ENCODE measurements at regions not wholly inside any gene's neighbourhood (a gene's known extent, or its start where the extent isn't known, plus 50 kb on each side); places are given as distances from the start of the nearest gene placed in this dataset.

DNA sequence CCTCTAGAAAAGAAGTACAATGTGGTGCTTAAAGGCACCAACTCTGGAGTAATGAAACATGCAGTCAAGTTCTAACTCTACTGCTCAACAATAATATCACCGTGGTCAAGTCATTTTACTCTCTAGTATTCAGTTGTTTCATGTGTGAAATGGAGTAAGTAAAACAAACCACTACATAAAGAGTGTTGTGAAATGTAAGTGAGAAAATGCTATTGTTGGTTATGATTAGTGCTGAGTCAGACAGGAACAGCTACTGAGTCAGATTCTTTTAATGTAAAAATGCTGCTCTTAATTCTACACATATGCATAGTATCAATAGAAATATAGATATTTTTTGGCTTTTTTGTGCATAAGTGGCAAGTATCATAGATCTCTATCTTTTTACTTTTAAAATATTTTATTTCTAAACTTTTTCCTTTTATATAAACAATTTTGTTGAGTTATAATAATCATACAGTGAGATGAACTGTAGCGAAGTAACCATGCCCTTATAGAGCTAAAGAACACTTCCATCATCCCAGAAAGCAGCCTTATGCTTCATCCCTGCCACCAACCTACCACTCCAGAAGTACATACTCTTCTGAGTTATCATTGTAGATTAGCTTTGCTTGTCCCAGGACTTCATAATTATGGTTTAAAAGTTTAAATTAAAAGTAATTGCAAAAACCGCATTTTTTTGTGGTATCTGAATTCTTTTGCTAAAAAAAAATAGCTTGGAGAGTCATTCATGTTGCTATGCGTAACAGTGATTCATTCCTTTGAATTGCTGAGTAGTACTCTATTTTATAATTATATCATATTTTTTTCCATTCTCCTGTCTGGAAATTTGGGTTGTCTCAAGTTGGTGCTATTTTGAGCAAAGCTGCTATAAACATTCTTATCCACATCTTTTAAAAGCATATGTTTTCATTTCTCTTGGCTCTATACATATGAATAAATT is 548.2 kb upstream of the CLINT1 start:
- no peak for DNase-seq
- in situ Hi-C loops (cut with HindIII; ENCODE audit: low pct_ligation_motif_present, low pct_unique_long_range_greater_than_20kb, low sequenced_read_pairs) = no loop called here

DNA sequence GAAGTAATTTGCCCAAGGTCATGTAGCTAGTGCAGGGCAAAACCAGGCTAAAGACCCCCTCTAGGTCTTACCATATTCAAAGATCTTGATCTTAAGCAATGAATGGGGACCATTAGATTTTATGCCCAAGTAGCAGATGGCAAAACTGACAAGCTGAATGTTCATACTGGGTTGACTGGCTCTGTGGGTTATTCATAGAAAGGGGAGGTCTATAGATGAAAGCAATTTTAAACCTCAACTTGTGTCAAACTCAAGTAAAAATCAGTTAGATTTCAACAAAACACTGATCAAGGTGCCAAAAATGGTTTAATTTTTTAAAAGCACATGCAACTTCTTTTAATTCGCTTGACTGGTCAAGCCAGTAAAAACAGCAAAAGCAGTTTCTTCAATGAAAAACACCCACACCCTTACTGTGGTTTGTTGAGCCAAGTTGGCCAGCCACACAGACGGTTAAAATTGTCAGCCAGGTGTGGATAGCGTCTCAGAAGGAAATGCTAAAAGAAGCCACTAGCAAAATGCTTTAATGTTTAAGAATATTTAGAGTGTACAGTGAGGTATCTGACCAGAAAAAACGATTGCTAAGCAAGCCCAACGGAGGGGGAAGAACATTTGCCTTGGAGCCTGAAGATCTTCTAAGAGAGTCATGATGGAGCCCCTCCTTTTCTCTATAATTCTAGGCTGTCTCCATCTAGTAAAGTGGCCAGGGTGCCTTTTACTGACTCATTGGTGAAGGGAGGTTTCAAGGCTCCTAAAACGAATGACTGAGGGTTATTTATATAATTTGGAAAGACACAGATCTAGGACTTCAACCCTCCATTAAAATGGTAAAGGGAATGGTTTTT is 539.6 kb upstream of the CLINT1 start:
- DNase-seq = no peak
- in situ Hi-C loops (cut with HindIII; ENCODE audit: low pct_ligation_motif_present, low pct_unique_long_range_greater_than_20kb, low sequenced_read_pairs) = no loop called here

DNA sequence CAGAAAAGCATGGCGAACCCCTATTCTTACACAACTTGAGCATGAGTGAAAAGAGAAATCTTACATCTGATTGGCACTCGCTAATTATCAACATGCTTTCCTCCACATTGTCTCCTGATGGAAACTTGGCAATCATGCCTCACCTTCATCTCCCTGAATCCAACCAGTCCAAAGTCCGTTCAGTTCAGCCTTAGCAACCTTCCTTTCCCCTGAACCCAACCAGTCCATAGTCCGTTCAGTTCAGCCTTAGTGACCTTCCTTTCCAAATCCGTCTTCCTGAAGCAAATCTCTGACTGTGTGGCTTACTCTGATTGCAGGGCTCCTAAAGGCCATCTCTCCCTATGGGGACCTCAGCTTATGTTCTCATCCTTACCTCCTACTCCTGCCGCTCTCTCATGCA is 538.3 kb upstream of the CLINT1 start:
- in situ Hi-C loops (cut with HindIII; ENCODE audit: low pct_ligation_motif_present, low pct_unique_long_range_greater_than_20kb, low sequenced_read_pairs) = no loop called here
- no peak for DNase-seq

DNA sequence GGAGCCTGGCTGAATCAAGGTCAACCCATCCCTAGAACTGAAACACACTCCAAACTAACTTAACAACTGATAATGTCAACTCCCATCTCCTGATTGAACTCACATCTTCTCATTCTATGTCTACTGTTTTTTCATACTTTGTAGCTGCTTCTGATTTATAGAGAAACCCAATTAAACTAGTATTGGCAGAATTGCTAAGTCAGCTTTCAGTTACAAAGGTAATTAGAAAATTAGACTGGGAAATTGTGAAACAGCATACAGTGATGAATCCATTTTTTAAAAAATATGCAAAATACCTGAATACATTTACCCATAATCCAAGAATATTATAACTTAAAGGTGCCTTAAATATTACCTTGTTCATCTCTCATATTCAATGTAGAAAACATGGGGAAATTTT is 535.2 kb upstream of the CLINT1 start:
- DNase-seq = no peak
- in situ Hi-C loops (cut with HindIII; ENCODE audit: low pct_ligation_motif_present, low pct_unique_long_range_greater_than_20kb, low sequenced_read_pairs) = no loop called here

DNA sequence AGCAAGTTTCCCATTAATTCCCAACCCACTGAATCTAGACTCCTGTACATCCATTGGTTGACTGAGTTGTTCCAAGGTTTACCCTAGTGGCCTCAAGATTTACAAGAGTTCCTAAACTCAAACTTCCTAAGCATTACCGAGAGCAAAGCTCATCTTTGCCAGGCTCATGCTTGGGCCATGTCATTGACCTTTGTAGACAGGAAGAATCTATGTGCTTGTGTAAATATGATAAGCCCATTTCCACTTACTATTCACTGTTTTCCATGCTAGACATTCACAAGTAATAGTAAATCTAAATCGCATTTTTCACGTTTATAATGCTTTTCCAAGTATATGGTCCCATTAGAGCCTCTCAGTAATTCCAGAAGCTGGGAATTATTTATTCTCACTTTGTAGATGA is 534.5 kb upstream of the CLINT1 start:
- in situ Hi-C loops (cut with HindIII; ENCODE audit: low pct_ligation_motif_present, low pct_unique_long_range_greater_than_20kb, low sequenced_read_pairs) = no loop called here

DNA sequence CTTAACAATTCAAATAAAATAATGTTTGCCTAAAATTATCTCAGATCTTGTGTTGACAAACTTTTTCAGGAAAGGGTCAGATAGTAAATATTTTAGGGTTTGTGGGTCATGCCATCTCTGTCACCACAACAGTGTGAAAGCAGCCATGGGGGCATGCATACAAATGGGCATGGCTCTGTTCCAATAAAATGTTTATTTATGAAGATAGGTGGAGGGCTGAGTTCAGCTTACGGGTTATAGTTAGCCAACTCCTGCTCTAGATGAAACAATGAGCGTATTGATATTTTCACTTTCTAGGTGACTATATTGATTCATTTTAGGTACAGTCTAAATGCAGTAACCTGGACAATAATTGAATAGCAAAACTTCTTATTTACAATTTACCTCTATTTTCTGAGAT is 533.8 kb upstream of the CLINT1 start:
- DNase-seq = no peak
- in situ Hi-C loops (cut with HindIII; ENCODE audit: low pct_ligation_motif_present, low pct_unique_long_range_greater_than_20kb, low sequenced_read_pairs) = no loop called here

More for the DNA sequence above, 534.5 kb upstream of the CLINT1 start:
- no peak for DNase-seq

DNA sequence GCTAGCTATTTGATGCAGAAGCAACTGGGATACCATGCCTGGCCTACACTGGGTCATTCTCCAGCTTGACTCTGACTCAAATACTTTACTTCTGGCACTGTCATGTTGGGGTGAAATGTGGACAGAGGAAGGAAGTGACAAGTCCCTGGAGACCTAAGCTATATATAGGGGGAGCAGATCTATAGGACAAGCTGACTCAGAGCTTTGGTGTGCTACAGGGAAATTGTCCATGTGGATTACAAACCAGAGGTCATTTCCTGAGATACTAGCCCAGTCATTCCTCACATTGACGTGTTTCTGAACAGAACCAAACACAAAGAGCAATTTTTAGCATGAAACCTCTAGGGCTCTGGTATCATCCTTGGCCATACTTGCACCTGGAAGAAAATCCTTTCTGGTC is 531.6 kb upstream of the CLINT1 start:
- in situ Hi-C loops (cut with HindIII; ENCODE audit: low pct_ligation_motif_present, low pct_unique_long_range_greater_than_20kb, low sequenced_read_pairs) = no loop called here
- DNase-seq = no peak

DNA sequence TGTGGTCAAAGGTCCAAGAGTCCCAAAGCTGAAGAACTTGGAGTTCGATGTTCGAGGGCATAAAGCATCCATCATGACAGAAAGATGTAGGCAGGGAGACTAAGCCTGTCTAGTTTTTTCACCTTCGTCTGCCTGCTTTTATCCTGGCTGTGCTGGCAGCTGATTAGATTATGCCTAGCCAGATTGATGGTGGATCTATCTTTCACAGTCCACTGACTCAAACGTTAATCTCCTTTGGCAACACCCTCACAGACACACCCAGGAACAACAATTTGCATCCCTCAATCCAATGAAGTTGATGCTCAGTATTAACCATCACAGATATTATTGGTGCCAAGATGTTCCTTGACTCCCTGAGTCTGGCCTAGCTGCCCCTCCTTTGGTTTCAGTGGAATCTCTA is 530.8 kb upstream of the CLINT1 start:
- no peak for DNase-seq
- in situ Hi-C loops (cut with HindIII; ENCODE audit: low pct_ligation_motif_present, low pct_unique_long_range_greater_than_20kb, low sequenced_read_pairs) = no loop called here

DNA sequence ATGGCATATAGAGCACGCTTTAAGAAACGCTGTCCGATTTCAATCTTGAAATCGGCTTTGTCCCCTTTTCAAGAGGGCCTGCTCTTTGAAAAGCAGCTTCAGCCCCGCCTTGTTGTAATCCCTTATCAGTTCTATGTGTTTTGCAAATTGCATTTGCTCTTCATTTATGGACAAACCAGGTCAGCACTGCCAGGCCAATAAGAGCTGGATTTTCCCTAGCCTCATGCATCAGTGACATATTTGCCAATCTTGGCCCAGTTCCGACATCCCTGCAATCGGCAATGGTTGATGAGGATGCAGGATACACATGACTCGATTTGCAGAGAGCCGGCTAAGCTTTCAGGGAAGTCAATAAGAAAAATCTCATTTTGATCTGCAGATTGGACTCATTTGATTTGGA is 529.1 kb upstream of the CLINT1 start:
- in situ Hi-C loops (cut with HindIII; ENCODE audit: low pct_ligation_motif_present, low pct_unique_long_range_greater_than_20kb, low sequenced_read_pairs) = no loop called here
- no peak for DNase-seq

DNA sequence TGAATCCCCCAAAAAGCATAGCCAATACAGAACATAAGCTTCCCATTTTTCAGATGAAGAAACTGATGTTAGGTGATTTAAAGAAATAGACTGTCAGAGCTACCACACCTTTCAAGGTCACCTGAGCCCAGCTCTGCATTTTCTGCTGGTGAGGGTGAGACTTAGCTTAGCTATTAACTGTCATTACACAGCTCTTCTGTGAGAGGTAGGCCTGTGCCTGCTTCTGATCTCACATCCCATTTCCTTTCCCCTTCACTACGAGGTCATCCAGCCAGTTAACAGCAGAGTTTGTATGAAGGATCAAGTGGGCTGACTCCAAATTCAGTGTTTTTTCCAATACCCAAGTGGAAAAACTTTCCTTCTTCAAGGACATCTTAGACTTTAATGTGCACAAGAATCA is 528.6 kb upstream of the CLINT1 start:
- in situ Hi-C loops (cut with HindIII; ENCODE audit: low pct_ligation_motif_present, low pct_unique_long_range_greater_than_20kb, low sequenced_read_pairs) = no loop called here

DNA sequence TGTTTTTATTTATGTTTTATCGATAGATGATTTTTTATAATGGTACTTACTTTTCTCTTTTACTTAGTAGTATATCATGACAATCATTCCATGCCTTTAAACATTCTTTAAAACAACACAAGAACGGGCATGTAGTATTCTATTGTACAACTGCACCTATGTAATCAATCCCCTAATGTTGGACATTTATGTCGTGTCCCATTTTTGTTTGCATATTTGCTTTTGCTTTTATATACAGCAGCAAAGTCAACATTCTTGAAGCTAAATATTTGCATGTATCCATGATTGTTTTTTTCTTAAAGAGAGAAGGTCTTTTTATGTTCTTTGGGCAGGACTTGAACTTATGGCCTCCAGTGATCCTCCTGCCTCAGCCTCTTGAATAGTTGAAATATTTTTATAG is 527.0 kb upstream of the CLINT1 start:
- no peak for DNase-seq
- in situ Hi-C loops (cut with HindIII; ENCODE audit: low pct_ligation_motif_present, low pct_unique_long_range_greater_than_20kb, low sequenced_read_pairs) = no loop called here

More for the DNA sequence above, 528.6 kb upstream of the CLINT1 start:
- DNase-seq = no peak

DNA sequence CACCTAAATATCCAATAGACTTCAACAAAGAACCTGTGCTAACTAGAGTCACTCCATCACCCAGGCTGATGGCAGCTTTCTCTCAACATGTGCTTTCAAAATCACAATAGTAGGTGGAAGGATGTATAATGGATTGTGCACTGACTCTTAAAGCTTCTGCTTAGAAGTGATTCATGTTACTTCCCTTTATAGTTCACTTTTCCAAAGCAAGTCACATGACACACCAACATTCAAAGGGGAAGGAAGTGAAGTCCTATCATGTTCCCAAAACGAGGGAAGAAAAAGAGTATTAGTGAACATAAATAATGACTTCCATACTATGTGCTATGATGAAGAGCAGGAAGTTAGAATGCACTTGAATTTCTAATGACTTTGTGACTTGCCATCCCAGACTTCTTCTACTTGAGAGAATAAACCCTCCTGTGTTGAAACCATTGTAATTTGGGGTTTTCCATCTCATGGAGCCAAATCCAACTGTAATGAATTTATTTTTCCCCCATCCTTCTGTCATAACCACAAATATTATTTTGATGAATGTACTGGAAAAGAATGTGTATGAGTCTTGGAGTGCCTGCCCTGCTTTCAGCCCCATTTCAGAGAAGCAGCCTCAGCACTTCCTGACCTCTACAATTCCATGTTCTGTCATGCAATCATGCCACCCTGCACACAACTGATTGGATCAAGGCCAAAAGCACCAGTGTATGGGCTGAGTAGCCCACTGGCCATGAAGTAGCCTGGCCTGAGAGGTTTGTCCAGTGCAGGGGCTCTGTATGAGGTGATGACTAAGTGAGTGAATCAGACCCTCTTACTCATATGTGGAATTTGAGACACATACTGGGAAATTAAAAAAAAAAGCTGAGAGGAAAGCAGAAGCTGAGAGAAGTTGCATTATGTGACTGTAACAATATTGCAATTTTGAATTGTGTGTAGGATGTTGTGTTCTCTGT is 525.9 kb upstream of the CLINT1 start:
- in situ Hi-C loops (cut with HindIII; ENCODE audit: low pct_ligation_motif_present, low pct_unique_long_range_greater_than_20kb, low sequenced_read_pairs) = no loop called here
- peak; percentile 76 for DNase-seq

DNA sequence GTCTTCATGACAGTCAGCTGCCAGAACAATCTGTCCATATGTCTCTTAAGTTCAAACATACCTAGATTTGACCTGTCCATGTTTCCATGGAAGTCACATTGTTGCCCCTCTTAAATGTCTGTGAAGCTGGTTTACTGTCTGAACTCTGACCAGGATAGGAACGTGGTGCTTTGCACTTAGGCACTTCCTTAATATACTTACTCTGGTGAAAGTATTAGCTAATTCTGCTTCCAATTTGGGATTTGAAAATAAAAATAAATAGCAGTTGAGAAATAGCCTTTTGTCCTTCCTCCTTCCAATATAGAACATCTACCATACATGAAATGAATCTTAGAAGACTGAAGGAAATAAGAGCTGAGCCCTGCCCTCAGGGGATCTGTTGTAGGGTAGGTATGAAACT is 524.5 kb upstream of the CLINT1 start:
- no peak for DNase-seq
- in situ Hi-C loops (cut with HindIII; ENCODE audit: low pct_ligation_motif_present, low pct_unique_long_range_greater_than_20kb, low sequenced_read_pairs) = no loop called here

DNA sequence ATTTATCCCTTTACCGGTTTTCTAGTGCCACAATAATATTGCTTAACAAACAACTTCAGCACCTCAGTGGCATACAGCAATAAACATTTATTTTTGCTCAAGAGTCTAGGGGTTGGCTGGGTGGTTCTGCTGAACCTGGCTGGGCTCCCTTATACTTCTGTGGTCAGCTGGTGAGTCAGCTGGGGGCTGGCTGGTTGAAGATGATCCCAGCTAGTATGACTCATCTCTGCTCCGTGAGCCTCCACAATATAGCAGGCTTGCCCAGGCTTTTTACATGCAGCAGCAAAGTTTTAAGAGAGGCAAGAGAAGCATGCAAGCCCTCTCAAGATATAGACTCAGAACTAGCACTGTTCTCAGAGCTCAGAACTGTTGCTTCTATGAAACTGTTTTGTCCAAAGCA is 523.5 kb upstream of the CLINT1 start:
- peak; percentile 87 for DNase-seq

DNA sequence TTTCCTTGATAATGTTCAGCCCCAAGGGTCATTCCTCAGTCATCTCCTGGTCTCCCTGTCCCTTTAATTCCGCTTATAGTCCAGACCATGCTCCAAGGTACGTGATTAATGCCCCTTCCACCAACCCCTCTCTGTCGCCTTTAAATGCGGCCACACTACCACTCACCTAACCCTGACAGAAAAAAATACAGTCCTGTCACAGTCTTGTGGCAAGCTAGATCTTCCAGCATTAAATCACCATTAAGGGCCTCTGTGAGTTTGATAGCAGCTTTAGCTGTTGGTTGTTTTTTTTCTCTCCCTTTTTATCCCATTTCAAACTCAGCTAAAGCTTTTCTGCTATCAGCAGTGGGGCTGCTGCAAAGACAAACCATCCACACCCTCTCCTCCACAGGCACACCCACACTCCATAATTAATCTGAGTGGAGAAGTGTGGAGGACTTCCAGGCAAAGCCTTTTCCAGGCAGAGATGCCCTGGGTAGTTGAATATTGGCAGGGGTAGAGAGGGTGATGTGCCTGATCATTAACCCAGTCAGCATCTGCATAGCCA is 522.7 kb upstream of the CLINT1 start:
- in situ Hi-C loops (cut with HindIII; ENCODE audit: low pct_ligation_motif_present, low pct_unique_long_range_greater_than_20kb, low sequenced_read_pairs) = no loop called here
- DNase-seq = no peak

More for the DNA sequence above, 523.5 kb upstream of the CLINT1 start:
- in situ Hi-C loops (cut with HindIII; ENCODE audit: low pct_ligation_motif_present, low pct_unique_long_range_greater_than_20kb, low sequenced_read_pairs) = no loop called here

DNA sequence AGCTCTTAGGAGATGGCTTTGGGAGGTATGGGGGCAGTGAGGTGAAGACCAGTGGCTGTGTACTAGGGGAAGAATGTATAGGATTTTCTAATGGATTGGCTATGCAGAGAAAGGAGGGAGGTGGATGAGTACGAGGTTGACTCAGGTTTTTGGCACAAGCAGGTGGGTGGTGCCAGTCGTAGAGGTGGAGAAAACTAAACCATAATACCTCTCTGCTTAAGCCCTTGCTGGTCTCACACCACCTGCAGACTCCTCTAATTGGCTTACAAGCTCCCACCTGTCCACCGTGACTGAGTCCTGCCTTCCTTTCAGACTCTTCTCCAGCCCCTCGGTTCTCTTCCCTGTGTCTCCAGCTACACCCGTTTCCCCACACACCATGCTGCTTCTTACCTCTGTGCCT is 521.7 kb upstream of the CLINT1 start:
- in situ Hi-C loops (cut with HindIII; ENCODE audit: low pct_ligation_motif_present, low pct_unique_long_range_greater_than_20kb, low sequenced_read_pairs) = no loop called here
- no peak for DNase-seq

DNA sequence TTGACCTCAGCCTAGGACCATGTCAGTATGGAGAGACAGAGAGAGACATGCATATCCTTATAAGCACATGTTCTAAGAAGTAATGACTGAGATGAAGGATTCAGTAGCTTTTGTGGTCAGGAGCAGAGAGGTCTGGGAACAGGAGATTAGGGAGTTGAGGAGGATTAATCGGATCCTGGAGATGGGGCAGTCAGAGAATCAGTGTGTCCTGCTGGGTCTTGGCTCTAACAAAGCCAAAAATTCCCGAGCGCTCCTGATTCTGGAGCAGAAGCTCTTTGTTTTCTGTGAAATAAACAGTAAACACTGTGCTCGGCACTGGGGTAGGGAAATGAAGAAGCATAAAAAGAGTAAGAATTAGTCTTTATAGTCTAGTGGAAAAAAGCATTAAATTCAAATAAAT is 520.0 kb upstream of the CLINT1 start:
- in situ Hi-C loops (cut with HindIII; ENCODE audit: low pct_ligation_motif_present, low pct_unique_long_range_greater_than_20kb, low sequenced_read_pairs) = no loop called here
- DNase-seq = no peak

DNA sequence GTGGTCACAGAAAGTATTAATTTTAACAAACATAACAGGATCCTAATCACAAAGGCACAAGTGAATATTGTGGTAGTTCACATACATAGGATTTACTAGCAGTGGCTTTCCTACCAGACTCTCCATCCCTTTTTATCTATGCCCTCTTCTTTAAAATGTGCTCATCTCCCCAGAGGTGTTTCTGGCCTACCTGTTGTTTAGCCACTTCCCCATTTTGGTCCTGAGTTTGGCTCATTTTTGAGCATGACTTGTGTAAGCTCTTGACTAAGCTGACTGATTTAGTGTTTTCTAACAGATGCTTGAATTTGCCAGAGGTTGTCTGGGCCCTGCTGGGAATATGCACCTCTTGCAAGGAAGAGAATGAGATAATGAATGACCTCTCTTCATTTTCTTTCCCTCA is 517.7 kb upstream of the CLINT1 start:
- in situ Hi-C loops (cut with HindIII; ENCODE audit: low pct_ligation_motif_present, low pct_unique_long_range_greater_than_20kb, low sequenced_read_pairs) = no loop called here

More for the DNA sequence above, 517.7 kb upstream of the CLINT1 start:
- DNase-seq = no peak

Measured in ACHN (cell line).